ENCODE measurements at regions not wholly inside any gene's neighbourhood (a gene's known extent, or its start where the extent isn't known, plus 50 kb on each side); places are given as distances from the start of the nearest gene placed in this dataset.

DNA sequence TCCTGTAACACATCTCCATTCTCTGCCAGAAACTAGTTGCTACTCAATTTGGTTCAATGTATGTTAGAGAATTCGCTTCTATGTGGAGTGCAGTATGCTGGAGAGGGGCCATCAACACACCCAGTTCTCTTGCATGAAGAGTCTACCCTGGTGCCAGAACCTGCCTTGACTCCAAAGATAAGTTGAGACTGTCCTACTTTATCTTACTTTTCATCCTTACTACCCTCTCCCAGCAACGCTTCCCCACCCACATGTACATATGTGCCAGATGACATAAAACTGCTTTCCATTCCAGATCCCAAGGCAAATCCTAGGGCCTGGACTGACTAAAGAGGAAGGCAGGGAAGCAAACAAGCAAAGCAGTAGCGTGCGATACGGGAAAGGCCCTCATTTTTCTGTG, 442.6 kb upstream of the THRB start:
- DNase-seq (ENCODE audit: low read depth) = no peak

DNA sequence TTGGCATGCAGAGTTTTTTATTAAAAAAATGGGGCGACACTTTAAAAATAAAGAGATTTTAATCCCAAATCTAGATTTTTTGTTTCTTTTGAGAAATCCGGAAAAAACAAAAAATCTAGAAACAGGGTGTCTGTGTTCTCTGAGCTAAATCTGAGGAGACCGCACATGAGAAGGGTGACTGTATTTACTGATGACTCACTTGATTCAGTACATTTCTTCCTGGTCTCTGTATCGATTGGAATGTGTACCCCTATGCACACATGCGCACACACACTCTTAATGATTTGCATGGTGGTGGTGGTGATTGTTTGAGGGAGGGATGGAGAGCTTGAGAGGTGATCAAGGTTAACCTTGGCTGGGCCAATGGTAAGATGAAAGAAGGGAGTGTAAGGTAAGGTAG, 443.1 kb upstream of the THRB start:
- no peak for DNase-seq (ENCODE audit: low read depth)

DNA sequence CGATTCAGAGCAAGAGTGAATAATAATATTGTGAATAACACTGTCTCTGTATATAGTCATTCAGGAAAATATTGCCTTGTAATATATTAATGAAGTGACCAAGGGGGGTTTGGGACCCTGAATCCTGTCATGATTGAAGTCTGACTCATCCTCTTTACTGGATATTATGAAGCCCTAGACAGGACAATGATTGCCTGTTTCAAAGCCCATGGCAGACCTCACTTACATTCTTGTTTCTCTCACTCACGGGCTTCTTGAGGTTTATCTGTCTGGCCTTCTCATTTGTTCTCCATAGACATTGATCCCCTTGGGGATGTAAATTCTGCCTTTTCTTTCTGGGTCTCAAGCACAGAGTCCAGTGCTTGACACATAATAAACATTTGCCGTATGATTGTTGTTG, 449.3 kb upstream of the THRB start:
- DNase-seq (ENCODE audit: low read depth) = no peak

DNA sequence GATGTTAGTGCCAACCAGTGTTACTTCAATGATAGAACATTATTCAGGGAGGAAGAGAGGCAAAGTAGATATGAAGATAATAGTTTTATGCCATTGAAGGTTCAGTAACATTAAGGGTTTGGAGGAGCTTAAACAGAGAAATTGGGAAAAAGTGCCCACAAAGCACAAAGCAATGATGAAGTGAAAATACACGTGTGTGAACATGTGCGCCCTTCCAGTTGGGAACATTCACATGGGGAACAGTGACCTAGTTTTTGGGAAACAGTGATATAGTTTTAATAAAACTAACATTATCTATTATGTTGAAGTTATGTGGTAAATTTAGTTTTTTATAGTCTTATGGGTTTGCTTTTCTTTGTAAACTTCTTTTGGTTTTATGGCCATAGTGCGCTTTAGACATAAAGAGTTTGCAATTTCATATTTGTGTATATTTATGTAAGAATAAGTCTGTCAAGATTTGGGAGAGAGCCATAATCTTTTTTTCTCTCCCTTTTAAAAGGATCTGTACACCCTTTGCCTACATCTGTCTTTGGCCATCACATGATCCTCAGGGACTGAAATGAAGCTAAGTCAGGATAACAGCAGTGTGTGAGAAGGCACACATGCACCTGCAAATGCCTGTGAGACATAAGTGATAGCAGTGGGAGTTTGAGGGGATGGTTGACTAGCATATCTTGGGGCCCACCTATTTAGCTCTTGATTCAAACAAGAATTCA, 450.3 kb upstream of the THRB start:
- no peak for DNase-seq (ENCODE audit: low read depth)

DNA sequence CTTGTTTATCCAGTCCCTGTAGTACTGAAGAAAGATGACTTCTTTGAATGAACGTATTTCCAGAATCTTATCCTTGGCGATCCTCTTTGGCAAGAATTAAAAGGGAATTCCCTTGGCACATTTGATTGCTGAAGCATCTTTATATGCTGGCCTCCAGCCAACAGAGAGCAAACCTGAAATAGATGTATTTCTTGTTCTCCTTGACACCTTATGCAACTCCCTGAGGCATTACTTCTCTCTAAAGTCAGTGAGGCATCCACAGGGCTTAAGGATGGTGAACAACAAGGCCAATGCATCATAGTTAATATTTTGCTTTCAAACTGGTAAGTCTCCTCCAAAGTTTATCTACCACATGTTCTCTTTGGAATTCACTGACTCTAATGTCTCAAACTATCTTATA, 450.9 kb upstream of the THRB start:
- DNase-seq (ENCODE audit: low read depth) = no peak

DNA sequence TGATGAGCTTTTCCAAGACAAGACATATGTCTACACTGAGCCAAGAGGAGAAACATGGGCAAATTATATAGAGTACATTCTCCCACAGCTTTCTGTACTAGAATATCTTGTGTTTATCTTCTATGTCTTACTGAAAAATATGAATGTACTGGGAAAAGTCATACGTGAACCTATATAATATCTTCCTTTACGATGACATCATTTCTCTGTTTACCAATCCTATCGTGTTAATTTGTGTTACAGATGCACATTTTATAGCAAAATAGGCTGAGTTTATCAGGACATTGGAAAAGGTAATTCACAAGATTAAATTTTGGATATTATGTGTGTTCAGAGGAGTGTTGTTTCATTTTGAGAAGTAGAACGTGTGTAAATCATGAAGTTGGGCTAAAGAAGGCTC, 452.5 kb upstream of the THRB start:
- DNase-seq (ENCODE audit: low read depth) = no peak

DNA sequence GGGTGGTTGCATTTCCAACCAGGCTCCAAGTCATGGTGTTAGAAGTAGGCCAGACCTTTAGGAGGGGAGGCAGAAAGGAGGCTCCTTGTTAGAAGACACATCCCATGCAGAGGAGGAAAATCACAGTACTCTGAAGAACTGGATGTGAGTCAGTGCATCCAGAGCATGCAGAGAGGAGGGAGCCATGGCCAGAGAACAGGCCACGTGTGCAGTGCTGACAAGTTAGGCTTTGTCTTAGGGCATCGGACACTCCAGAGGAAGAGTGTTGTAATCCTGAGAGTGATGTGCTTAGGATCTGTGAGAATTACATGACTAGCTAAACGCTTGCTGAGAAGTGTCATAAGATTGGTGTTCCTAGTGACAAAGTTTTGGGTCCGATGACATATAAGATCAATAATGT, 456.5 kb upstream of the THRB start:
- no peak for DNase-seq (ENCODE audit: low read depth)

DNA sequence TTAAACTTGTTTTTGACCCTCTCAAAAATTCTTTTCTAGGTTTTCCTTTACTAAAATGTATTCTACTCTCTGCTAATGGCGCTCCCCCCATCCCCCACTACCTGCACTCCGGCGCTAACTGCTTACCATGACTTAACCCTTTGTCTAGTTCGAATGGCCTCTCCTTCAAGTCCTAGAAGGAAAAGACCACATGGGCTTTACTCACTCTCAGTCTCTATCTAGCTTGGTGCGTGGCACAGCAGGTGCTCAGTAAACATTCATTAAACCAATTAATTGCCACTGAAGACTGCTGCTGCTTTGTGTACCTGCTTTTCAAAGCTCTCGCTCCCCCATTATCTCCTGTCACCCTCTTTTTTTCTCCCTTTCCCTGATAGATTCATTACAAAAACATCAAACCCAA, 457.7 kb upstream of the THRB start:
- DNase-seq (ENCODE audit: low read depth) = no peak

DNA sequence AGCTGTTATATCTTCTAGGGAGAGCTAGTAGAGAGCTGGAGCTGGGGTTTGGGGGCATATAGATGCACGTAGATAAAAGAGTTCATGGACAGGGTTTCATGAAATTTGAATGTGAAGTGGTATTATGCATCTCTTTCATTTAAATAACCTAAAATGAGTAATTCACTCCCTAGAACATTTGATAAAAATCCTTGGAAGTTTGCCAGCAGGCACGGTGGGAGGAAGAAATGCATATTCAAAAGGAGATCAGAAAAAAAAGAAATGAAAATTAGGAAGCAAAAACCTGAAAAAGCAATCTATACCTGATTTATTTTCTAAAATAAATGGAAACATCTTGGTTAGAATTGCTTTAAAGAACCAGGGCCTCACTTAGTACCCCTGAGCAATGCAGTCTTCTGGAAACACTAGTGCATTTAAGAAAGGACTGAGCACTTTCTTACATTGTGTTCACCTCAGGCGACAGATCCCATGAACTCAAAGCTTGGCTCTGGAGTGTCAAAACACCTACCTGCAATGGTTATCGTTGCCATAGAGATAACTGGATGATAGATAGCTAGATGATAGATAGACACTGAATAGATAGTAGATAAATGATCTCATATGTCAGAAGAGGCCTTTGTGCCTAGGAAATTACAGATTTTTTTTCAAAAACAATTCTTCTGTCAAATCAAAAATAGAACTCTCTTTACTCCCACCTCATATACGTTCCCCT, 458.6 kb upstream of the THRB start:
- DNase-seq (ENCODE audit: low read depth) = no peak

DNA sequence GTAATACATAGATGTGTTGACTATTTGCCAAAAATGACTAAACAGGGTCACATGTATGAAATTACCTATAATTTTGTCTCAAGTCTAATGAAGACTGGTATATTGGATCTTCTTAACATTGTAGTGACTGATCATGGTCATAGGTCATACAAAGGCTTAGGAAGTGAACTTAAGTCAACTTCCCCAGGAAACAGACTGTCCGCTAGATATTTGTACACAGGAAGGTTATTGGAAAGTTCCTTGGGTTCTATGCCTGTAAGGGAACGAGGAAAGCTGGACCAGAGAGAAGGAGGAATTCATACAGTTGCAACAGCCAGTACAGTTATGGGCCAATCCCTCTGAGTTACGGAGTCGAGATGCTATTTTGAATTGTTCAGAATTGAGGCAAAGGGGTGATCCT, 462.0 kb upstream of the THRB start:
- DNase-seq (ENCODE audit: low read depth) = no peak

DNA sequence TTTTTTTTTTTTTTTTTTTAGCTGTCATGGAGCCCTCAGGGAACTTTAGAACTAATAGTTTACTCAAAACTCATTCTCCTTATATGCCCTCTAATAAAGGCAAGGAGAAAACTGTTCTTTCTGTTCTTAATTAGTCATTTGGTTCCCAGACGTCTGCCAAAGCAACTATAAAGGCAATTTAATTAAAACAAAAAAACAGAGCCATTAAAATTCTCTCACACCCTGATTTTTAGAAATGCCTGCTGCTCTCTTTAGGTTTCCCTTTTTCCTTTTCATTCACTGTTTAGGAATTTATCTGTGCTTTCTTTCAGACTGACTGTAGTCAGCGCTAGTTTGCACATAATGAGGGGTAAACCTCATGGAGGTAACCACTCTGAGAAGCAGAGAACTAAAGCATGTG, 463.6 kb upstream of the THRB start:
- no peak for DNase-seq (ENCODE audit: low read depth)

DNA sequence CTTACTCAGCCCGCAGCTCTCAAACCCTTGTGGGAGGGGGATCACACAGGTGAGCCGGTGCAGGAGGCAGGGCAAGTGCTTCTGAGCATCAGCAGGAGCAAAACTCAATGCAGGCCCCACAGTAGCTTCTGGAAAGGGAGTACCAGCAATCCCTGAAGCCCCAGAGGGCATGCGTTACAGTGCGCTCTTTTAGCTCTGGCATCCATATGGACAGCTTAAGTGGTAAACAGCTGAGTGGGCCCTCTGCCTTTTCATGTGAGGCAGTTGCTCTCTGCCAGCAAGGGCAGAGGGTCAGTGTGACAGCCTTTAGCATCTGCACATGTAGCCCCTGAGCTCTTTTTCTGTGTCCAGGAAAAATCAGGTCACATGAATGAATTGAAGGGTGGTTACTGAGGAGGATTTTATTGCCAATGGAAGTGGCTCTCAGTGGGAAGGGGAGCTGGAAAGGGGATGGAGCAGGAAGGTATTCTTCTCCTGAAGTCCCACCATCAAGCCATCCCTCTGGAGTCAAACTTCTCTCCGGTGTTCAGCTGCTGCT, 464.3 kb upstream of the THRB start:
- DNase-seq (ENCODE audit: low read depth) = no peak

DNA sequence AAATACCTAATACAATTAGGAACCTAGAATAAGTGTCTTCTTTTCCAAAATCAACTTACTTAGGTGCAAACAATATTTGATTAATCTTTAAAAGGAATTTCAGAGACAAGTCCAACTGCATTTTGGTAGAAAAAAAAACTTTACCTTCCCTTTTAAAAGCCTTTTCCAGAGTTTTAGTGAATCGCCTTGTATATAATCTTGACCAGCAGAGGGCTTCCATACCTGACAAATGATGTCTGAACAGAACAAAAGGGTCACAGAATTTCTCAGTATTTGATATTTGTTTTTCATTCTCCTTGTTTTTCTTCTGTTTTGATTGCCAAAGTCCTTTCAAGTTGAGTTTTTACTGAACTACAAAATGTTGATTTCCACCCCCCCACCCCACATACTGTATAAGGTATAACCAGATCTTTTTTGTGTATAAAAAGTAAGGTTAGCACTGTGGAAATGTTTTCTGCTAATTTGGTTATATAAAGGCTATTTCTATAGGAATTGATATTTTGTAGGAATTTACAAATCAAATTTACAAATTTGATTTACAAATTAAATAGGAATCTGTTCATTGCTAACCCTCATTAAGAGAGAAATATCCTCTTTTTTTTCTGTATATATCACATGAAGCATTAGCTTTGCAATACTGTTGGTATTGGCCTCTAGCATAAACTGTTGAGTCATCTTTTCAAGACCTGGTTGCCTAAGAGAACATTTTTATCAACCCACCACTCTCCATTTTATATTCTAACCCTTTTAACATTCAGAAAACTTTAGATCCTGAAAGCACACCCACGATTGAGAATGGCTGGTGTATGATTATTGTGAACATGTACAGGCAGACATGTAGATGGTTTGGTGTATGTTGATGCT, 464.1 kb upstream of the RARB start:
- DNase-seq (ENCODE audit: low read depth) = peak; percentile 5

DNA sequence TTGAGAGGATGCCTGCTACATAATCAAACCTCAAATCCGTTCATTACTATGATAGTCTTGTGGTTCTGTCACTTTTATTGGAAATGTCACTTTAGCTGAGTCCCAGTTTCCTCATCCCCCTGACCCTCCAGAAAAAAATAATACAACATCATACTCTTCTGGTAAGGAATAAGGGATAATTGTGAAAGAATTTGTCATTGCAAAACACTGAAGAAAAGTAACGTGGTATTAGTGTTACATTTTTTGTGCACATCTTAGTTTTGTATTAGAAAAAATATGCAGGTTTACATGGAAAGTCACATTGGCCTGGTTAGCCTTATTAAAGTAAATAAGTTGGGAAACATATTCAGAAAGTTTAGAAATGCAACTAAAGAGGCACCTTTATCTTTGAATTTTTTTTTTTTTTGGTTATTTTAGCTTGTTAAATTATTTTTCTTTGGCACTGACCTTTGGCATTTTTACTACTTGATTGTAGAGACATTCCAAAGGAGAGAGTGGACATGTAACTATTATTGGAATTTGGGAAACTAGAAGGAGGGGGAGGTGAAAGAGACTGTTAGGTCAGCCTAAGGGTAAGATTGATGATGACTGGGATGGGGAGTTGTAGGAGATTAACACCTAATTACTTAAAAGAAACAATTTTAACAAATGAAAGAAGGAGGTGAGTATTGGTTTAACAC, 462.2 kb upstream of the RARB start:
- no peak for DNase-seq (ENCODE audit: low read depth)

DNA sequence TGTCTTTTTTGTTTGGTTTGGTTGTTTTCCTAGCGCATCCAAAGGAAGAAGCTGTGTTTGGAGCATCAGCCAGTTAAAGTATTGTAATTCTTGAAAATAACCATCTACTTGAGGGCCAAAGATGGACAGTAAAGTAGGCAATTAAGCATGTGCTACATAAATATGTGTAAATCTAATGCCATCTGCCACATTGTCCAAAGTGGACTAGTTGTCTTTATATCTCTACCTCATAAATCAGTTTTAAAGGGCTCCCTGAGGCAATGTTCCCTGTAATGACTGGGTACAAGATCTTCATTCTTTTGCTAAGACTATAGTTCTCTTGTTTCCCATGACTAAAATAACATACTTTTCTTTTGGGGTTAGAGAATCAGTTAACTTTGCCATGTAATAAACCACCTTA, 460.0 kb upstream of the RARB start:
- DNase-seq (ENCODE audit: low read depth) = no peak

DNA sequence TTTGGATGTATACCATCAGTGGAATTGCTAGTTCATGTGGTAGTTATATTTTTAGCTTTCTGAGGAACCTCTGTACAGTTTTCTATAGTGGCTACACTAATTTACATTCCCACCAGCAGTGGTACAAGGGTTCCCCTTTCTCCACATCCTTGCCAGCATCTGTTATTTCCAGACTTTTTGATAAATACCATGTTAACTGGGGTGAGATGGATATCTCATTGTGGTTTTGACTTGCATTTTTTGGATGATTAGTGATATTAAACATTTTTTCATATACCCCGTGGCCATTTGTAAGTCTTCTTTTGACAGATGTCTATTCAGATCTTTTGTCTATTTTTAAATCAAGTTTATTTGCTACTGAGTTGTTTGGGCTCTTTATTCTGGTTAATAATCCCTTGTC, 455.6 kb upstream of the RARB start:
- no peak for DNase-seq (ENCODE audit: low read depth)

DNA sequence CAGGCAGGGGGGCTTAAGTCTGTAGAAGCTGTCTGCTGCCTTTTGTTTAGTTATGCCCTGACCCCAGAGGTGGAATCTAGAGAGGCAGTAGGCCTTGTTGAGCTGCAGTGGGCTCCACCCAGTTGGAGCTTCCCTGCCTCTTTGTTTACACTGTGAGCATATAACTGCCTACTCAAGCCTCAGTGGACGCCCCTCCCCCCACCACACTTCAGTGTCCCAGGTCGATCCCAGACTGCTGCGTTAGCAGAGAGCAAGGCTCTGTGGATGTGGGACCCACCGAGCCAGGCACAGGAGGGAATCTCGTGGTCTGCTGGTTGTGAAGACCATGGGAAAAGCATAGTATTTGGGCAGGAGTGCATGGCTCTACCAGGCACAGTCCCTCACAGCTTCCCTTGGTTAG, 446.8 kb upstream of the RARB start:
- DNase-seq (ENCODE audit: low read depth) = no peak

DNA sequence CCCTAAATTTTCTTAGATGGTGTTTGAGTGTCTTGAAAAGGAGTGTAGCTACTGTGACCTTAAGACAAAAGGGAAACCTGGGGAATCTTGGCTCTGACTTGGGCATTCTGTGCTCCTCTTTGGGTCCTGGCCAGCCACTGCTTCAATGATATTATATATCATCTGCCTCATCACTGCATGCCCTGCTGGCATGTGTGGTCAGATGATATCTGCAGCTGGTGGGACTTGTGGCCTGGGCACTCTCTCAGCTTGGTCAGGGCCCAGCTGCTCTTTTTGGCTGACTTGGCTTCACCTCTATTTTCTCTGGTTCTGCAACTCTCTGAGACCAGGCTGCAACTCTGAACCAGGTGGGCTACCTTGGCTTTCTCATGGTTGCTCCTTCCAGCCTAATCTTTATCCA, 446.1 kb upstream of the RARB start:
- DNase-seq (ENCODE audit: low read depth) = no peak

DNA sequence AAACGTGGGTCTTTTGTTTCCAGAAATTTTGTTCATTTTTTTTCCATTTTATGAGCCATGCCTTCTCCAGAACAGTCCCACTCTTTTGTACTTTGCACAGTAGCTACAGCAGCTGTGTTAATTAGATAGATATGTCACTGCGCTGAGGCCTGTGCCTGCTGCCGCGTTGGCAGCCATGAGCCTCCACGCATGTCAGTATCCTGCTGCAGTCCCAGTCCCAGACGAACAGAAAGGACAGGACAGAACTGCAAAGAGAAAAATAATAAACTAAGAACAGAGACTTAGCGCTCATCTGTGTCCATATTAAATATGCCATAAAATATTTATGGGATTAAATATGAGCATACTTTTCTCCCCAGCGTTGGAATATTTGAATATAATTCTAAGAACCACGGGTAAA, 442.4 kb upstream of the RARB start:
- no peak for DNase-seq (ENCODE audit: low read depth)

DNA sequence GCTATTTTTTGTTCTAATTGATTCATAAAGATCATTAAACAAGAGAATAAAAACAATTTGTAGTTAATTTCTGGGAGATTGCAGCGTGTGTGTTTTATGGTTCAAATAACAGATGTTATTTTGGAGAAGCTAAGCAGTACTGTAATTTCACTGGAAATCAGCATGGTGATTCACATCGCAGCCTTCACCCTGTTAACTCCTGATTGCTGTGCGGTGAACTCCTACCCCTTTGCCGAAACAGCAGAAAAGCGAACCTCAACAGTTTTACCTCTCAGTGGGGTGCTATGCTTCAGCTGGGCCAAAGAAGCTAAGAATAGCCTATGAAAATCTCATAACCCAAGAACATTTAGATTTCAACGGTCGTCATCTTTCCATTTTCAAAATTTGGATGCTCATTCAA, 441.5 kb upstream of the RARB start:
- no peak for DNase-seq (ENCODE audit: low read depth)

DNA sequence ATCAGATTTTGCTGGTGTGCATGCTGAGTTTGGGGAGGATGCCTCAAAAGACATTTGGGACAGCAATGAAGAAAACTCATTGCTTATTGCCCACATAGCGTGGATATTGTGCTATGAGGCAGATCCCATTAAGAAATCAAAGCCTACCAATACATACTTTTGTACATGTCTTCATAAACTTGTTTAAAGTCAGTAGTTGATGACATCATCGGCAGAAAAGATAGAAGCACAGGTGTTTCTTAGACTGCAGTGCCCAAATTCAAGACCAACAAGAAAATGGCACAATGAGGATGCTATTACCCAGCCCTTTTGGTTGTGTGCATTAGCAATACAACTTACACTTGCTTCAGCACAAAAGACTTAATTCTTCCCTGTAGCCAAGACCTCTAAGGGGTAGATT, 428.7 kb upstream of the RARB start:
- no peak for DNase-seq (ENCODE audit: low read depth)

DNA sequence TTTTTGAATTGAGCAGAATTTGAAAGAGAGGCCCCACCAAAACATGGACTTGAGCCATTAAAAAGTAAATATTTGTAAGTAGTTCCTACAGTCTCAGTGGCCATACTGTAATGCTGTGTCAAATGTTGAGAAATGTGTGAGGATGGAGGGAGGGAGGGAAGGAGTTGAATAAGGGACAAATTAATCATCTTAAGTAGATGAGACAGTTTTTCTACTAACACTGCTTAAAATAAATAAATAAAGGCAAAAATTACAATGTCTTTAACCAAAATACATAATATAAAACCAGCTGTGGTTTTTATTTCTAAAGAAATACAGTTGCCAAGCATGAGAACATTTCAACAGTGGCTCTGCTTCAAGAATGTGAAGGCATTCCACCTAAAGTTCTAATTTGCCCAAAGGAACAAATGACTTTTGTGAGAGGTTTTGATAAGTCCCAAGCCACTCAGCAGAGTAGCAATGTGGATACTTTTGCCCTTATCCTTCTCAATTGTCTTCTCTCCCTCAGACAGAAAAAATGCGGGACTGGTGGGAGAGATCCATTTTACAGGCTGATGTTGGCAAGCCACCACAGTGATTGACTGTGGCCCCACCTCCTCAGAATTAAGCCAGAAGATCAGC, 427.0 kb upstream of the RARB start:
- no peak for DNase-seq (ENCODE audit: low read depth)

Measured in GM04504 (cell line).